Activated CD8-positive, alpha-beta memory T cell treated with anti-CD3 and anti-CD28 coated beads, Interleukin-2, amount 50 U/mL, for 1 hour (primary cell): ENCODE measurements at regions not wholly inside any gene's neighbourhood (a gene's known extent, or its start where the extent isn't known, plus 50 kb on each side); places are given as distances from the start of the nearest gene placed in this dataset.
"Not testable (repeated sequence)": the region's sequence is repeated elsewhere in the genome, so short reads cannot be mapped to it uniquely, and the experiment has no call there.

Experiments
- DNase-seq: peaks from one replicate; pipeline ENCODE4 v3.0.0-alpha.2; 2020; ENCODE audit errors: extremely low read depth

DNA sequence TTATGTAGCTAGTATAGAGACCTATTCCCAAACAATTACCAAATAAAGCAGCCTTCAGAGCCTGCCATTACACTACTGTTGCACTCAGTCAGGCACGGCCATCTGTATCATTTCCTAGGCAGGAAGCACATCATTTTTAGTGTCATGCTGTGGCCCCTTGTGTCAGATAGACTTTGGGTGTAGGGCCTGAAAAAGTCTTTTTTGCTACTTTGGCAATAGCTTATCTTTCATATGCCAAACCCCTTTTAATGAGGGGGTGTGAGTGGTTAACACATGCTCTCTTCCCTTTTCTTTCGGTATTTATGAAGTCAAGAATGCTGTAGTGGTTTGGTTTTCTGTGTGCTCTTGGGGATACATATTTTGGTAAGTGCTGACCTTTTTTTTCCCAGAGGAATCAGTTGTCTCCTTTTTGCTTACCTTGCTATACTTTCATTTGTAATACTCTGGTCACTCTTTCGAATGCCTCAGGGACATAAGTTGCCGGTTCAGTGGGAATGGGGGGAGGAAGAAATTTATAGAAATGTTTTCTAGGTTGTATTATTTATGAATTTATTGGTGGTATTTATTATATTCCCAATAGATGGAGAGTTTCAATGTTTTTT is 209.8 kb downstream of the CSNK1G3 start:
- DNase-seq: no peak

DNA sequence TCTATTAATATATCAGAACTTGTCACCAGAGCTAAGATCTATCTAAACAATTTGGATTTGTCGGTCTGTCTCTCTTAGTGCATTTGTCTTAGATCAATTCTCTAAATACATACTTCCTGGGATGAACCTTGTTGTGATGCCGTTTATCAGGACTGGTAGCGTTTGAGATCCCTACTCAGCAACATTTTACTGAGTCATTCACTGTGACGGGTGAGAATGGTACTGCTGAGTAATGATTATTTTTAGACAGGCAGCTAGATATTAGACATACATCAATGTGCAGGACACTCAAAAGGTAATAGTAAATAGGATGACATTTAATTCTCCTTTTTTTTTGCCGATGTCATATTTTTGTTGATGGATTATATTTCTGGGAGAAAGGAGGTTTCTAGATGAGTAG is 209.0 kb downstream of the CSNK1G3 start:
- no peak for DNase-seq

- no peak for DNase-seq
Measured at GRCh38 chr5:123720339-123720738, 208.4 kb downstream of the CSNK1G3 start.

- DNase-seq: no peak
Measured at GRCh38 chr5:123719004-123719403, 207.0 kb downstream of the CSNK1G3 start.

- DNase-seq: no peak
Measured at GRCh38 chr5:123718238-123718637, 206.3 kb downstream of the CSNK1G3 start.

DNA sequence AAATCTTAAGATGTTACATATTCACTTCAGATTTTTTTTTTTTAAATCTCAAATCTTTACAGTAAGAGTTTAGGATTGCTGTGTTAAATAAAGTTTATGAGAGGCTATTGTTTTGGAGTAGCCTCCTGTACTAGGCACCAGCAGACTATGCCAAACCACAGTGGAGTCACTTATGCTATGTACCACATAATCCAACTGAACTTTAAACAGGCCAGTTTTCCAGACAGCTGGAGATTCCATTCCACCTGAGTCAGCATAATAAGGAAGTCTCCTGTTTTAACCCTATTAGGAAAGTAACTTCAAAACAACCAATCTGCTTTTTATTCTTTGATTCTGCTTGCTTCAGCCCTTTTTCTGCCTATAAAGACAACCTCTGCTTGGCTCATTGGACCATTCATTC is 205.2 kb downstream of the CSNK1G3 start:
- no peak for DNase-seq

DNA sequence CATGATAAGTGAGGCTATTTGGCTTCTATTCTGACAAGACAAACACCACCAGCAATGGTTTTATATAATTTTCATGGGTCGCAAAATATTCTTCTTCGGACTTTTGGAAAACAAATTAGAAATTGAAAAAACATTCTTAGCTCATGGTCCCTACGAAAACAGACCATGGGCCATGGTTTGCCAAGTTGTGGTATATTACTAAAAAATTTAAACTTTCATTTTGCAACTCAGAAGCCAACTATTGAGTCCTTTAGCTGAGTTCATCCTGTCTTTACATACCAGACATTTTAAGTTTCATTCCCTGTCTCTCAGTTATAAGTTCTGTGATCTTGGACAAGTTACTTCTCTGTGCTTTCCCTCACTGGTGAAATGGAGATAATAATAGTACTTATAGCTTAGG is 198.1 kb downstream of the CSNK1G3 start:
- no peak for DNase-seq

GRCh38 chr5:123709422-123709821 is 197.4 kb downstream of the CSNK1G3 start:
- DNase-seq: no peak

DNA sequence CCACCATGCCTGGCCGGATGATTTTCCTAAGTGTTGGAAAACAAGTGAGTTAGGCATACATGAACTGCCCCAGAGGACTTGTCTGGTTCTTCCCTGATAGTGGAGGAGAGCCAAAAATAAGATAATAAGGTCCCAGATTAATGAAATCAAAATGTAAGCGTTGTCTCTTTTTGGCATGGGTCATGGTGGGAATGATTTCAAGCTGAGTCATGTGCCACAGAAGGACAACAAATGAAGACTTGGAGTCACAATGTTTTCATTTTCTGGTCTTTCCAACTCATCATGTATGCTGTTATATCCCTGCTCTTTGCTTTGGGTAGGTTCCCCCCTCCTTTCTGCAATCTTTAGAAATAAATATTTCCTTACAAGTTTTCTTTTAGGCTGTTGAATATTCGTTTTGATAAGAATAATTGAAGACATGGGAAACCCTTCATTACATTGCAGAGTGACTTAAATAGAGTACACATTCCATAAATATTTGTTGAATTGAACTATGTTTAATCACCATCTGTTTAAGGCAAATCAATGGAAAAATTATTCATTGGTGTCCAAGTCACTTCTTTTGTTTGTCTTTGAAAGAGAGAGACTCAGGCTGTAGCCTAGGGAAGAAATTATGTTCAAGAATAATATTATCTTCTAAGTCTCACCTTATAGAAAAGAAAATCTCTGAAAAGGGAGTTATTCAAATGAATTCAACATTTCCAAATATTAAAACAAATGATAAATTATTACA is 196.3 kb downstream of the CSNK1G3 start:
- no peak for DNase-seq

- DNase-seq: no peak
Measured at GRCh38 chr5:123706531-123706930, 194.6 kb downstream of the CSNK1G3 start.

DNA sequence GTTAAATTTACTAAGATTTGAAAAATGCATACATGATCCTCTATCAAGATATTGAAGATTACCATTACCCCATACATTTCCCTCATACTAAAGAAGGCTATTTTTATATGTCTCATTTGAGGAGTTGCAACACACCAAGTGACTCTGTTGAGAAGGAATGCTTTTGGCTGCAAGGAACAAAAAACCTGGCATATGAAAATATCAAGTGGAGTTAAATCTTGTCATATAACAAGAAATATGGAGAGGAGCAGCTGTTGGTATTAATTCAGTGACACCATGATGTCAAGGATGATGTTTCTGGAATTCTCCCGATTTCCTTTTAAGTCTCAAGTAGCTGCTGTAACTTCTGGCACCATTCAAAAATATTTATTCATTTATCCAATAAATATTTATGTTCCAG is 193.8 kb downstream of the CSNK1G3 start:
- DNase-seq: no peak

- DNase-seq: no peak
Measured at GRCh38 chr5:123701511-123702200, 189.7 kb downstream of the CSNK1G3 start.

DNA sequence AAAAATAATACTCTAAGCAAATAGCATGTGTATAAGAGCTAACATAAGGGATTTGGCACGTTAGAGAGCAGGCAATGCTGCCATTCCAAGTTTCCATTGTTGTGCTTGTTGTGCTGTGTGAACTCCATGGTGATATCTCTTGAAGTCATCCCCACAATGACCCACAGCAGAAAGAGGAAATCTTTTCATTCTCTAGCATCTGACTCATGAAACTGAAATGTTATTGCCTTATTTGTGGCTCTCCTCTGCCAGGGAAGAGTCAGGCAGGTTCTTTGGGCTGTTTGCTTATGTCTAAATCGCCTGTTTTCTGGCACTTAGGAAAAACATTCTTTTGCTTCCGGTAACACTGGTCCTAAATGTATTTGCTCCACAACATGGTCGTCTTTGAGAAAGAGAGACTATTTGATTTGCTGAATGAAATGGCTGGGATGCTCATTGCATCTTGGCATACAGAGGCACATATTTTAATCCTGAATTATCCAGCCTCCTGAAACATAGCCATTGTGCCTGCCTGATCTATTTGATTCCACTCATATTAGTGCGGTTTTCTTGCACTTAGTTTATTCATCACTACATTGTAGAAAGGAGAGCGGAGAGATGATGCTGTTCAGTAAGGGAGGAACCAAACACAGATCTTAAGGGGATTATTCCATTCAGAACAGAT is 188.8 kb downstream of the CSNK1G3 start:
- DNase-seq: no peak

DNA sequence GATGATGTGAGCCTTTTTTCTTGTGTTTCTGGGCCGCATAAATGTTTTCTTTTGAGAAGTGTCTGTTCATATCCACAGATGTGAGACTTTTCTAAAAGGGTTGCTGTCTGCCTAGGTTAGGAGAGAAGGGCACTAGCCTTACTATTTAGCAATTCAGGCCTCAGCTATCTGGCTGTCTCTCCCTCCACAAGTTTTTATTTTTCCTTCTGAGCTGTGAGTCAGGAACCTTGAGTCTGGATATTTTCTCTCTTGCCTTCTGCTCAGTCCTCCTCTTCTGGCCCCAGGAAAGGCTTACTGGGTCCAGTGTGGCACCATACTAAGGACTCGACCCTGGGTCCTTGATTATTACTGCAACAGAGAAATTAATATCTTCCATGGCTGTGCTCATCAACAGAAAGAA is 187.6 kb downstream of the CSNK1G3 start:
- no peak for DNase-seq

DNA sequence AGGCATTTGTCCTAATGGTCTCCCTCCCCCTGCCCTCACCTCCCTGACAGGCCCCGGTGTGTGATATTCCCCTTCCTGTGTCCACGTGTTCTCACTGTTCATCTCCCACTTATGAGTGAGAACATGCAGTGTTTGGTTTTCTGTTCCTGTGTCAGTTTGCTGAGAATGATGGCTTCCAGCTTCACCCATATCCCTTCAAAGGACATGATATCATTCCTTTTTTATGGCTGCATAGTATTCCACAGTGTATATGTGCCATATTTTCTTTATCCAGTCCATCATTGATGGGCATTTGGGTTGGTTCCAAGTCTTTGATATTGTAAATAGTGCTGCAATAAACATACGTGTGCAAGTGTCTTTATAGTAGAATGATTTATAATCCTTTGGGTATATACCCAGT is 187.0 kb downstream of the CSNK1G3 start:
- not testable (repeated sequence) for DNase-seq

DNA sequence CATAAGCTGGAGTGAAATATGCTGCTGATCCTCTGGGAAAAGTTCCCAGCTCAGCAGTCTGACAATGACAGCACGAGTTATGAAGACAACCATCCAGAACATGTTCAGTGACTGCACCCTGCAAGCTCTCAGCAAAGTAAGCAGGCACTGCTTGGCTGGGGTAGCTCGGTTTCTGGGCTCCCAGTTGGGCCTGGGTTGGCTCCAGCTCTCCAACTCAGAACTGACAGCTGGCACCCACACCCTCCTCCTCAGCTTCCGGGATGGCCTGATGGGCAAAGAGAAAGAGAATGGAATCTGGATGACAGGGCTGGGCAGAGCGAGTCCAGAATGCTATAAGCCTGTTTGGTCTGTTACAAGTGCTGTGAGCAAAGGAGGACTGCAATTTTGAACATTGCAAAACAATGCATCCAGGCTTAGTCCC is 185.0 kb downstream of the CSNK1G3 start:
- no peak for DNase-seq

GRCh38 chr5:123690821-123691220 is 178.8 kb downstream of the CSNK1G3 start:
- DNase-seq: no peak

DNA sequence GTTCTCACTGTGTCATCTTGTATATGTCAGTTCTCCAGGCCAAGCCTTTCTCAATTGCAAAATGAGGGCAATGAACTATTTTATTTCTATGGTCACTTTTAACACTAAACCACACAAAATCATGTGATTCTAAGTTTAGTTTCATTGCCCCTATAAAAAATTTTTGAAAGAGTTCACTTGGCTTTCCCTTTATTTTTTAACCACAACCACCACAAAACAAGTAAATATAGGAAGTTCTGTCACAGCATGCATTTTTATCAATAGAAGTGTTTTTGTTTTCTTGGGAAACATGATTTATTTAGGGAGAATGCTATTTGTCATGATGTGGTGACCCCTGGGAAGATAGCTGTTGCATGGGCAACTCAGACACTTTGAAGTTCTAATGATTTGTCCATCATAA is 169.1 kb downstream of the CSNK1G3 start:
- DNase-seq: no peak

GRCh38 chr5:123673107-123673506 is 161.1 kb downstream of the CSNK1G3 start:
- no peak for DNase-seq

DNA sequence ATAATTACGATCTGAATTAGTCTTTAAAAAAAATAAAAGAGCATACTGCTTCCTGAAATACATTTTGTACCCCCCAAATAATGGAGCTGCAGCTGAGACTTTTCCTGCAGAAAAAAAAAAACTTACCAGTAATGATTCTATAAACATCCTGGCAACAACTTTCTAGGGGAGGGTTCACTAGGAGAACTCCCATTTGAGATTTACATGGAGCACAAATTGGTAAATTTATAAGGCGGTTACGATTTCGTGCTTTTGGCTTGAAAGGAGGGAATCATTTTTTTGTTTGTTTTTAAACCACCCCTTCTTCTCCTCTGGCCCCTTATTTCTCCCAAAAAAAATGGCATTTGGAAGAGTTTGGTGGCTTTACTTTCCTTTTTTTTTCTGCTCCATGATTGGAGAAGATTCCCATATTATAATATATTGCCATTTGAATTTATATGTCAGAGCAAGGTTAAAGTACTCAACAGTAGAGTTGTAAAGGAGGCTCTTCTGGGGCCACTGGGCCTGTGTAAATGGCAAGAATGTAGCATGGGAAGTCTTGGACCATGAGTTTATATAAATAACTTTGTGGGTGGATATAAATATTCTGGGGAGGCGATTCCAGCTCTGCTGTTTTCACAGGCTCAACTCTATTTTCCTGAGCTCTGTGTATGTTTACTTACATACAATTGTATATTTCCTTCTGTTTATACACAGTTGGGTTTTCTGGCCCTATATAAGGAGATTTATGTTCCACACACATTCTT is 159.9 kb downstream of the CSNK1G3 start:
- DNase-seq: no peak

DNA sequence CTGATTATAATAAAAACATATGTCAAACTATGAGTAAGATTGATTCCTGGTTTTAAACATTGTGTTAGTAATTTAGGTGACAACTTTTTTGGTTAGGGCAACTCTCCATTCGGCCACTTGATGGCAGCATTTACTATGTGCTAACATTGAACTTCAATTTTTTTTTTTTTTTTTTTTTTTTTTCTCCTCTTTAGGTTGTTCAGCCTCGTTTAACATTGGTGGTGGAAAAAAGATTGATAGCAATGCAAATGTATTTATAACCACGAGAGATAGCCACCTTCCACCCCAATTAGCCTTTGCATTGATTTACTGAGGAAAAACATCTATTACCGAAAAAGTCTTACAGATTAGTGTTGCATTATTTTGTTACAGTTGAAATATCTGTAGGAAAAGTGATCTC is 159.1 kb downstream of the CSNK1G3 start:
- DNase-seq: no peak
